ENCODE measurements at regions not wholly inside any gene's neighbourhood (a gene's known extent, or its start where the extent isn't known, plus 50 kb on each side); places are given as distances from the start of the nearest gene placed in this dataset.

DNA sequence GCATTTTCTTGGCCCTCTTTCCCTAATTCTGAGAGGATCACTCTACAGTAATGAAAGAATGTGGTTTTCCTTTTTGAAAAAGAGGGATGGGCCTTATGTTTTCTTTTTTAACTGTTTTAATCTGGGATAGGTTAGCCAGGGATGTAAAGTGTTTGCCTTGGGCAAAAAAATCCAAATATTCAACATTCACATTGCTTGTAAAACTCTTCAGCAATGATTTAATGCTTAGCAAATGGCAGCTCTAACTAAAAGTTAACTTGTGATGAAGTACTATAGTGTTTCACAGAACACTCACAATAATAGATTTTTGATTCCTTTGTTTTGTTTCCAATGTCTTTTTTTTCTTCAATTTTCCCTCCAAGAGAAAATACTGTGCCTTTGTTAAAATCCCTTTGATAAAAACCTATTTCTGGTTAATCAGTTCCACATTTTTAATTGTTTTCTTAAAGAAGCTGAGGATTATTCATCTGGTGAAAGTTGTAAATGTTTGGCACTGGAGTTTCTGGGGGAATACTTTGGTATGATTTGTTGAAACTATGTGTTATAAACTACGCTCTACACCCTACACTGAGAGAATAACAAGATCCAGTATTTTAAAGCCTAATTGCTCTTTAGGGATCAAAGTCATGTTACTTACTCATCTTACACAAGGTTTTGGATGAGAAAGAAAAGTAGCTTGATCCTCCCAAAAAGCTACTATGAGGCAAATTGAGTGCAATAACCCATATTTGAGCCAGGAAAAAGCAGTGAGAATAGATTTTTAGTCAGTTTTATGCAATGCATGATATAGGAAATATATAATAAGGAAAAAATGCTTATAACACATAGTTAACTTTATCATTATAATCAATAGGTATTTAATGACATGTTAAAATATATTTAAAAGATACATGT lies 335.8 kb downstream of the EPHA7 start:
- DNase-seq (ENCODE audit: low spot score) = no peak

GRCh38 chr6:93081901-93082300 lies 337.5 kb downstream of the EPHA7 start:
- DNase-seq (ENCODE audit: low spot score) = no peak

GRCh38 chr6:93079061-93079460 lies 340.3 kb downstream of the EPHA7 start:
- no peak for DNase-seq (ENCODE audit: low spot score)

- no peak for DNase-seq (ENCODE audit: low spot score)
Observed at GRCh38 chr6:93073811-93074210, 345.5 kb downstream of the EPHA7 start.

GRCh38 chr6:93069856-93070255 lies 349.5 kb downstream of the EPHA7 start:
- no peak for DNase-seq (ENCODE audit: low spot score)

GRCh38 chr6:93059911-93060310 lies 359.4 kb downstream of the EPHA7 start:
- no peak for DNase-seq (ENCODE audit: low spot score)

DNA sequence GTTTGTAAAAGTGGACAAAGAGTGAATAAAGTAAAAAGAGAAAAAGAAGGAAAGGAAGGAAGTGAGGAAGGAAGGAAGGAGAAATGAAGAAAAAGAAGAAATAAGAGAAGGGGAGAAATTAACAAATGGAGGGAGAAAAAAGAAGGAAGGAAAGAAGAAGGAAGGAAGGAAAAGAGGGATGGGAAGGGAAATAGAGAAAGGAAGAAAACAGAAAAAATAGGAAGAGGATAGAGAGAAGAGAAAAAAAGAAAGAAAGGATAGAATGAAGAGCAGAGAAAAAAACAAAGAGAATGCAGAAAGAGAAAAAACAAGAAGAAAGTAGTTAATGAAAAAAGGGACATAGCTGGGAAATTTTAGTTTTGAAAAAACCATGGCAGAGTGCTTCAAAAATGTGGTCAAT lies 361.8 kb downstream of the EPHA7 start:
- DNase-seq (ENCODE audit: low spot score) = no peak

DNA sequence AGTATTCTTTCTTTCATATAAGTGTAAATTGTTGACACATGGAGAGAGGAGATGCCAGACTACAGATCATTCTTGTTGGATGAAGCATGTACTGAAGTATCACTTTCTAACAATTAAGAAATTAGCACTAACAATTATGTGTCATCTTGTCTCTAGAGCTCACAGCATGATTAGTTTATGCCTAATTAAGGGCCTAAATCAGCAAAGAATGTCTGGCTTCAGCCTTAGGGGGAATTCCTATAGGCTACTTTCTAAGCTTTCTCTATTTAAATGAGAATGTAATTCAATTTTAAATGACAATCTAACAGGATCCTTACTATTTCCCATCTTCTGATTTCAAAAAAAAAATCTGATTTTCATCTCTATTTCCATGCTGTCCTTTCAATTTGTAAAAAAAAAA lies 371.0 kb downstream of the EPHA7 start:
- DNase-seq (ENCODE audit: low spot score) = no peak

- DNase-seq (ENCODE audit: low spot score) = no peak
Observed at GRCh38 chr6:93047033-93047432, 372.3 kb downstream of the EPHA7 start.

GRCh38 chr6:93045156-93045555 lies 374.2 kb downstream of the EPHA7 start:
- no peak for DNase-seq (ENCODE audit: low spot score)

DNA sequence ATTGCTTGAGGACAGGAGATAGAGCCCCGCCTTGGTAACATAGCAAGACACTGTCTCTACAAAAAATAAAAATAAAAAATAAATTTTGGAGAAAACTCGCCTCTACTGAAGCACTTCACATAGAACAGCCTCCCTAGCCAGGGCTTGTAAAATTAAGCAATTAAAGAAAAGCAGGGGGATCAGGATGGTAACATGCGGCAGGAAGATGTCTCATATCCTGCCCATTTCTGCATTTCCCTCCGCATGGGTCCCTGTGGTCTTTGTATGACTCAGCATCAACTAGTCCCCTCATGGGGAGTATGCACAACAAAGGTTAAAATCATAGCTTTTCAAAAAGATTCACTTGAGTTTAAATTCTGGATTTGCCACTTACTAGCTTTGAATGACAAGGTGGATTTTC lies 379.0 kb downstream of the EPHA7 start:
- DNase-seq (ENCODE audit: low spot score) = no peak

DNA sequence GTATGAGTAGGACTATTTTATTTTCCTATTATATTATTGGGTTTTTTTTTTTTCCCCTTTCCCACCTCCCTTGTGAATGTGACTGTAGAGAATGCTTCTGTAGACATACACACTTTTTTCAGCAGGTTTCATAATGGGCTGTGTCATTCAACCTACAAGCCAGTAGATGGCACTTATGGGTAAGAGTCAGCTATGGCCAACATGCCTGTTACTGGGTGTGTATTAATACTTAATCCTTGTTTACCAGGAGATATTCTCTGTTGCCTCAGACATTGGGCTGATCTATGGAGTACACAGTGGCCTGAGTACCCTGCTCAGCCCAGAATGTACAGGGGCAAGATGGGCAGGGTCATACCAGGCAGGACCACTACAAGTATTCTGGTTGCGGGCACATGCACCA lies 382.5 kb downstream of the EPHA7 start:
- no peak for DNase-seq (ENCODE audit: low spot score)

DNA sequence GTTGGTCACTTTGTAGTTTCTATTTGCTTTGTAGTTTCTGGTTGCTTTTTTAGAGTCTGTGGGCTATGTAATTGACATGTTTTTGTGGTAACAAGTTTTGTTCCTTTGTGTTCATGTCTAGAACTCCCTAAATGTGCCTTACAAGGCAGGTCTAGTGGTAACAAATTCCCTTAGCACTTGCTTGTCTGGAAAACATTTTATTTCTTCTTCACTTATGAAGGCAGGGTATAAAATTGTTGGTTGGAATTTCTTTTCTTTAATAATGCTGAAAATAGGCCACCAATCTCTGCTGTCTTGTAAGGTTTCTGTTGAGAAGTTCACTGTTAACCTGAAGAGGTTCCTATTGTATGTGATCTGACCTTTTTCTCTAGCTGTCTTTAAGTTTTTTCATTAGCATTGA lies 383.6 kb downstream of the EPHA7 start:
- no peak for DNase-seq (ENCODE audit: low spot score)

DNA sequence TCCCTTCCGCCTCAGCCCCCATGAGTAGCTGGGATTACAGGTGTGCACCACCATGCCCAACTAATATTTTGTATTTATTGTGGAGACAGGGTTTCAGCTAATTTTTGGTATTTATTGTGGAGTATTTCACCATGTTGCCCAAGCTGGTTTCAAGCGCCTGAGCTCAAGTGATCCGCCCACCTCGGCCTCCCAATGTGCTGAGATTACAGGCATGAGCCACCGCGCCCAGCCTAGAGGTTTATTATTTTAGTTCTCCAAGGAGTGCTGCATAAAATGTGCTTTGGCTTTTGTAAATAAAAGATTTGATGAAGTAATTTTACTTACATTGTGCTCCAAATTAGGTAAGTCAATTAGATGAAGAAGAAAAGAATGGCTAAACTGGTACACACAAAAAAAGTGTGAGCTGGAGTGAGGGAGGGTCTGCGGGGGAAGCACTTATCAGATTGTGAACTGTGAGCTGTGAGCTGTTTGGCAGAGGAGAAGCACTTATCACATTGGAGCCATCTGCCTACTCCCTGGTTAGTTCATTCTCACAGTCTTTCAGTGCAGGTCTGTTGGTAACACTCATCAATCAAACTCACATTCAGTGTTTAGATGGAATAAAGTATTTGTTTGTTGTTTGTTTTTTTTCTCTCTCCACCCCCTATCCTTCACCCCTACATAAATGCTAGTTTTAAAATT lies 398.0 kb downstream of the EPHA7 start:
- no peak for DNase-seq (ENCODE audit: low spot score)

- no peak for DNase-seq (ENCODE audit: low spot score)
Observed at GRCh38 chr6:93017626-93018025, 401.7 kb downstream of the EPHA7 start.

DNA sequence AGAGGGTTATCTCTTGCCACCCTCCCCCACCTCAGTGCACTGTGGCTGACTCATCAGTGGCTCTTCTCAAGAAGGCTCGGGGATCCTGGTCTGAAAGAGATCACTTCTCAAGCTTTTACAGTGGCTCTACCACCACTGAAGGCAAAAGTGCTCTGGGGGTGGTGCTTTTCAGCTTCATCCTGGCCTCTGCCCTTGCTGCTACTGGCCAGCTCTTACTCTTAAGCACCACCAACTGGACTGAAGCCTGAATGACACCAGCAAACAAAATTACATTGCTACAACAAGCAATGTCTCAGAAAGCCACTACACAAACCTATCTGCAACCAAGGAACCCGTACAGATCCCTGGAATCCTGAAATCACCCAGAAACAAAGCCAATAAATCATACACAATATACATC lies 402.1 kb downstream of the EPHA7 start:
- DNase-seq (ENCODE audit: low spot score) = no peak

DNA sequence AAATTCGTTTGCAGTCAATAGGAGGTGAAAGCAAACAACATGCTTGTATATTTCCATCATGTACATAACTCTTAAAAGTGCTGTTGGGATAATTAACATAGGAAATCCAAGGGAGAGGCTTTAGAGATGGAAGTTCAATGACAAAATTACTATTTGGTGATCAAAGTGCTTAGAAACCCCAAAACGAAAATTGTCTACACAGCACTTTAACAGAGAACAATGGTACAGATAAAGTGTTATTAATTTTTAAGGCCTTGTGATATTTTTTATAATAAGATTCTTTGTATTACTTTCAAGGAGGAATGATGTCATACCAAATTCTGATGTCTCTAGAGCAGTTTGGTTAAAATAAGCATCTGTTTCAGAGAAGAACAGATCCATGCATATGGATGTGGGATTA lies 406.3 kb downstream of the EPHA7 start:
- no peak for DNase-seq (ENCODE audit: low spot score)

- DNase-seq (ENCODE audit: low spot score) = no peak
Observed at GRCh38 chr6:93008375-93008774, 411.0 kb downstream of the EPHA7 start.

- DNase-seq (ENCODE audit: low spot score) = no peak
Observed at GRCh38 chr6:92989656-92990055, 429.7 kb downstream of the EPHA7 start.

GRCh38 chr6:92979281-92979680 lies 440.1 kb downstream of the EPHA7 start:
- DNase-seq (ENCODE audit: low spot score) = peak; percentile 24

- DNase-seq (ENCODE audit: low spot score) = peak; percentile 45
Observed at GRCh38 chr6:92977018-92977417, 442.3 kb downstream of the EPHA7 start.

DNA sequence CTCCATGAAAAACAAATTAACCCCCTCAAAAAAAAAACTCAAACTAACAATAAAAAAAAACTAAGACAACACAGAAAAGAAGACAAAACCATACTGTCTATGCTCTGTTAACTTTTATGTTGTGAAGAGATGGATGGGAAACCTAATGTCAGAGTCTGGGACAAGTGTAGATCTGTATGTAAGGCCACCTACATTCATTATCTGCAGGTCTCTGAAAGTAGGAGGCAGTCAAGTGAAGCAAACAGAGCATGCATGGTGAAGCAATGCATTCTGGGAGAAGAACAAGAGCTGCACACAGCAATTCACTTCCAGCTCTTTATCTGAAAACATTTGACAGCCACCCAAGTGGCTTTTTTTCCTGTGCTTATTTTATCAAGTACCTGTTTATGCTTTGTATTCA lies 452.0 kb downstream of the EPHA7 start:
- DNase-seq (ENCODE audit: low spot score) = no peak

- DNase-seq (ENCODE audit: low spot score) = no peak
Observed at GRCh38 chr6:92962846-92963245, 456.5 kb downstream of the EPHA7 start.

Data from HT-29 (cell line).